ENCODE measurements at regions not wholly inside any gene's neighbourhood (a gene's known extent, or its start where the extent isn't known, plus 50 kb on each side); places are given as distances from the start of the nearest gene placed in this dataset.

DNA sequence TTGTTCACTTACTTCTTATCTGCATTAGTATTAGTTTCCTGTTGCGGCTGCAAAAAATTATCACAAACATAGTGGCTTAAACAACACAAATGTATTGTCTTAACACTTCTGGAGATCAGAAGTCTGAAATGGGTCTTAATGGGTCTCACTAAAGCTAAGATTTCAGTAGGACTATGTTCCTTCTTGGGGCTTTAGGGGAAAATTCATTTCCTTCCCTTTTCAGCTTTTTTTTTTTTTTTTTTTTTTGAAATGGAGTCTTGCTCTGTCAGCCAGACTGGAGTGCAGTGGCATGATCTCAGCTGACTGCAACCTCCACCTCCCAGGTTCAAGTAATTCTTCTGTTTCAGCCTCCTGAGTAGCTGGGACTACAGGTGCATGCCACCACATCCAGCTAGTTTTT is 78.1 kb upstream of the KLF3 start:
- TF ChIP-seq POLR2A (IDR thresholded peaks at IDR 0.05) (no peak), CTCF (IDR thresholded peaks at IDR 0.05) (no peak), POLR2AphosphoS5 (IDR thresholded peaks at IDR 0.05) (no peak)

All from breast epithelium (tissue), 3 donors.